Ascending aorta (tissue), 2 donors: ENCODE measurements at regions not wholly inside any gene's neighbourhood (a gene's known extent, or its start where the extent isn't known, plus 50 kb on each side); places are given as distances from the start of the nearest gene placed in this dataset.

Source experiments
- DNase-seq, 2 donors: peaks; one replicate each; pipeline ENCODE4 v3.0.0-alpha.2; 2019; ENCODE audit warnings: low spot score in 2 of 2
- H3K27ac ChIP-seq, 2 donors: fragments of 200-600 bp; sonication (generic); one replicate each; pipeline ENCODE4 v1.5.1; 2016 to 2017; ENCODE audit warnings: mild to moderate bottlenecking in 1 of 2
- H3K27me3 ChIP-seq: fragments of 200-600 bp; sonication (generic); one replicate; pipeline ENCODE4 v1.5.1; 2017
- H3K36me3 ChIP-seq, 2 donors: fragments of 200-600 bp; sonication (generic); one replicate each; pipeline ENCODE4 v1.5.1; 2016
- H3K4me1 ChIP-seq, 2 donors: fragments of 200-600 bp; sonication (generic); one replicate each; pipeline ENCODE4 v1.5.1; 2016 to 2017; ENCODE audit warnings: mild to moderate bottlenecking in 1 of 2
- H3K4me3 ChIP-seq, 2 donors: fragments of 200-600 bp; sonication (generic); one replicate each; pipeline ENCODE4 v1.5.1; 2016 to 2017; ENCODE audit warnings: mild to moderate bottlenecking in 1 of 2
- H3K9me3 ChIP-seq, 2 donors: fragments of 200-600 bp; sonication (generic); one replicate each; pipeline ENCODE4 v1.5.1; 2016
- CTCF ChIP-seq, 3 experiments: fragments of 200-600 bp in 2 of 3; fragments of 450-650 bp in 1 of 3; sonication (generic) in 2 of 3; IDR thresholded peaks; one replicate each; pipeline ENCODE4 v1.5.1; 2016 to 2019; ENCODE audit warnings: antibody characterized with exemption in 3 of 3, mild to moderate bottlenecking in 1 of 3, moderate library complexity in 1 of 3
- intact Hi-C: fragments of 100-400 bp; cut with DNase I; formaldehyde crosslinking; loops from one replicate; pipeline ENCODE4 v1.15.1; 2023

DNA sequence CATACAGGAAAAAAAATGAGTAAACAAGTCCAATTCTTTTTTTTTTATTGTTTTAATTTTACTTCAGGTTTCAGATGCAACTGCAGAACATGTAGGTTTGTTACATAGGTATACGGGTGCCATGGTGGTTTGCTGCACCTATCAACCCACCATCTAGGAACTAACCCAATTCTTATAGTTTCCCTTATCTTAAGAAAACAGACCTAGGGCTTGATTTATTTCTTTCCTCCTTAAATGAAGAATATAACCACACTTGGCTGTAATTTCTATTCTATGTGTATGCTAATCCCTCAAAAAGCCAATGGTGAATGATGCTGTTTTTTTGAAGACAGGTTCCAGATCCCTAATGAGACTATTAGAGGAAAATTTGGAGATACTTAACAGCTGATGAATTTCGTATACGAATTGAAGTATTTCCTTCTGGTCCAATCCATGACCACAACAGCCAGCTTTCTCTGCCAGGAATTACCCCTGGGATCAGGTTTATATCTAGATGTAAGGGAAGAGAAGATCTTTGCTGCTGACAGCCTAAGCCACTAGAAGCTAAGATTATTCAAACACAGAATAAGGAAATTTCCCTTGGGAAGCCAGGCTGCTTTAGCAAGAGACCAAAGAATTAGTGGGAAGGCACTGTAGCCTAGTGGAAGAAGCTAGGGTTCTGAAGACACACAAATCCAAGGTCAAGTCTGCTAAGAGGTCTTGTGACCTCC, 115.8 kb downstream of the INHBA start:
- TF ChIP-seq CTCF (IDR thresholded peaks at IDR 0.05) = no peak
- Histone ChIP-seq H3K27me3 (no peaks in the 10 kb centered on the region), H3K9me3 (no peaks in the 10 kb centered on the region), H3K4me1 (no peaks in the 10 kb centered on the region), H3K36me3 (no peaks in the 10 kb centered on the region), H3K4me3 (no peak overlapping the region), H3K27ac (no peak overlapping the region)
- intact Hi-C loops = no loop called here
- DNase-seq = no peak

DNA sequence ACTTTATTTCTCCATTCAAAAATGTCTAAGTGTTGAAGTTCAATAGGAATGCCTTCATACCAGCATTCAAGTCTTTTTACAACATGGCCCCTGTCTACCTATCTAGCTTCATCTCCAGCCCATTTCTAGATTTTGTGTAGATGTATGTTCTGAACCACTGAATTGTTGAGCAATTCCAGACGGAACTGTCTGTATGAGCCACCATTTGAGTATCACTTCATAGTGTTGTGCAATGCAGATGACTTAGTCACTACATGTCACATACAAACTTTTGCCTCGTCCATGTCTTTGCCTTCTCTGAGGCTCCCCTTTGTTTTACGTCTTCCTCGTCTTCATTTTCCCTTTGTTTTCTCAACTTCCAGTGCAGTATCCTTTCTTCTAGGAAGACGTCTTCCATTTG, 118.1 kb downstream of the INHBA start:
- DNase-seq = no peak
- Histone ChIP-seq H3K9me3 (no peaks in the 10 kb centered on the region), H3K36me3 (no peaks in the 10 kb centered on the region), H3K4me3 (no peak overlapping the region), H3K27me3 (no peaks in the 10 kb centered on the region), H3K4me1 (peaks cover 0 to 9% of the 10 kb centered on the region in 2 donors), H3K27ac (no peak overlapping the region)
- TF ChIP-seq CTCF (IDR thresholded peaks at IDR 0.05) = no peak
- intact Hi-C loops = no loop called here

DNA sequence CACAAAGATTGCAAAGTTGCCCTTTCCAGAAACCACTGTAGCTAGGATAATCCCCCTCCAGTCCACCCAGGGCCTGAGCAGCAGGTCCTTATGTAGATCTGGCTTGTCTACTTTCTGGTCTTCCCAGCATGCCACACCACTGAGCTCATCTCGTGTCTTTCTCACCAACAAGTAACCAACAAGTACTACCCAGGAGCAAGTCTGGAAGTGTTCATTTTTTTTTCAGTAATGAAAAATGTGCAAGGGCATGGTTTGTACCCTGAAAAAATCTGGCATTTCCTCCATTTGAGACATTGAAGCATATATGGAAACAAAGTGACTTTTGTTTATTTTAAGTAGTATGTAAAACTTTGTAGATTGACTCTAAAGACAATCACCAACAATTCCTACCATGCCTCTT, 120.8 kb downstream of the INHBA start:
- no peaks in the 10 kb centered on the region for H3K9me3 ChIP-seq
- no peak overlapping the region for H3K27ac ChIP-seq
- no peak overlapping the region for H3K4me3 ChIP-seq
- TF ChIP-seq CTCF (IDR thresholded peaks at IDR 0.05) = no peak
- DNase-seq = no peak
- H3K27me3 ChIP-seq = no peaks in the 10 kb centered on the region
- peaks cover 0 to 9% of the 10 kb centered on the region in 2 donors for H3K4me1 ChIP-seq
- no peaks in the 10 kb centered on the region for H3K36me3 ChIP-seq
- intact Hi-C loops = no loop called here

DNA sequence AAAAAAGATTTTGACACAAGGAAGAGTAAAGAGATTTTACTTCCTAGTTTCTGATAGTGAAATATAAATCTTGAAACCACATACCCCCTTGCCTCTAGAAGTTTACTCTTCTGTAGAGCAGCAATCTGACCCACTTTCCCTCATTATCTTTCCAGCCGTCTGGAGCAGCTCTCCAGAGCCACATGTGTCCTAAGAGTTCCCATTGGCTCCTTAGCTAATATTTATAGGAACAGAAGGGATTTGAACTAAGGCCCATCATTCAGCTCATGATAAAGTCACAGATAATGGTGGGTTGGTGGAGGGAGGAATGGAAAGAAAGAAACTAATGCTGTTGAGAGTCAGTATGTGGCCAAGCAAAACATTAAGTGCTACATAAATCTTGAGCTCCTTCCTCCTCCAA, 121.8 kb downstream of the INHBA start:
- H3K27ac ChIP-seq = no peak overlapping the region
- H3K27me3 ChIP-seq = no peaks in the 10 kb centered on the region
- no peaks in the 10 kb centered on the region for H3K9me3 ChIP-seq
- H3K4me3 ChIP-seq = no peak overlapping the region
- H3K36me3 ChIP-seq = no peaks in the 10 kb centered on the region
- H3K4me1 ChIP-seq = peaks cover 0 to 9% of the 10 kb centered on the region in 2 donors
- no peak for TF ChIP-seq CTCF (IDR thresholded peaks at IDR 0.05)
- intact Hi-C loops = no loop called here
- no peak for DNase-seq

DNA sequence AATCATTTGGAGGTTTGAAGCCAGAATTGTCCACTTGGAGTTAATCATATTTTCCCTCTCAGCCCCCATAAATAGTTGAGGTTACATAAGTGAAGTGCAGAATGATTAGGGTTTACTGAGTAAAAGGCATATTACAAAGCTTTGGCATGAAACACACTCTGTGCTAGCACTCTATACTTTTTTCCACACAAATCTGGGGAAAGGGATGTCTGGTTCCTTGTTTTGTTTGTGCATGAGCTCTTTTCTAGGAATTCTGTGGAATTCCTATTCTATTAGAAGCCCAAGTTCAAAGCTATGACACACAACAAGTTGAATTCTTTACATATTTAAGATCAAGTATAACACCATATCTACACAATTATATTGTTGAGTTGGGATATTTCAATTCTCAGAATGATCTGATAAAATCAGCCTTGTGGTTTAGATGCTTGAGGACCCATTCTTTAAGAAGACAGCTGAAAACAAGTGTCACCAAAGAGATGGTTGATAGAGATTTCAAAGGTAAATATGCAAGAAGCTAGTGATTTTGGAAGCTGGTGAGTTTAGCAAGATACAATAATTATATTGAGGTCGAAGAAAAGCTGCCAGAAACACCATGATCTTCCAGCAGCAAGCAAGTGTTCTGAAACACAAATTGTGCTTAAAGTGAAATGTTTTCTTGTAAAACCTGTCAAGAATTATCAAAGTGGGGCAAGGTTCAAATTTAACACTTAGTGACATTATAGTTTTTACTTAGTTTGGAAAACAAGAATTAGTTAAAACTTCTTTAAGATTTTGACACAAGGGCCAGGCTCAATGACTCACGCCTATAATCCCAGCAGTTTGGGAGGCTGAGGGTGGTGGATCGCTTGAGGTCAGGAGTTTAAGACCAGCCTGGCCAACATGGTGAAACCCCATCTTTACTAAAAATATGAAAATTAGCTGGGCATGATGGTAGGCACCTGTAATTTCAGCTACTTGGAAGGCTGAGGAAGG, 122.6 kb downstream of the INHBA start:
- Histone ChIP-seq H3K4me3 (no peak overlapping the region), H3K9me3 (no peaks in the 10 kb centered on the region), H3K27ac (peak overlapping the region in 1 of 2 donors; percentile 12), H3K4me1 (peaks cover 0 to 9% of the 10 kb centered on the region in 2 donors), H3K36me3 (no peaks in the 10 kb centered on the region), H3K27me3 (no peaks in the 10 kb centered on the region)
- TF ChIP-seq CTCF (IDR thresholded peaks at IDR 0.05) = no peak
- intact Hi-C loops = no loop called here
- DNase-seq = no peak
